HUES64 (cell line): ENCODE measurements at regions not wholly inside any gene's neighbourhood (a gene's known extent, or its start where the extent isn't known, plus 50 kb on each side); places are given as distances from the start of the nearest gene placed in this dataset.

Experiments
- H3K27ac ChIP-seq: 2 replicates; pipeline ENCODE4 v1.7.0; 2013; ENCODE audit warnings: low read depth, low read length, inconsistent platforms
- H3K27me3 ChIP-seq: 2 replicates; pipeline ENCODE4 v1.6.1; 2013; ENCODE audit warnings: mild to moderate bottlenecking, low read length; ENCODE audit not compliant: insufficient read depth
- H3K36me3 ChIP-seq: 2 replicates; pipeline ENCODE4 v1.6.1; 2013; ENCODE audit warnings: mild to moderate bottlenecking, low read length; ENCODE audit not compliant: insufficient read depth
- H3K4me1 ChIP-seq: 2 replicates; pipeline ENCODE4 v1.6.1; 2013; ENCODE audit warnings: mild to moderate bottlenecking, low read length, moderate library complexity; ENCODE audit not compliant: insufficient read depth
- H3K4me3 ChIP-seq: 2 replicates; pipeline ENCODE4 v1.5.1; 2013; ENCODE audit warnings: mild to moderate bottlenecking, low read length, moderate library complexity
- H3K9ac ChIP-seq: 2 replicates; pipeline ENCODE4 v1.6.1; 2013; ENCODE audit warnings: mild to moderate bottlenecking, low read depth, low read length
- H3K9me3 ChIP-seq: 2 replicates; pipeline ENCODE4 v1.6.1; 2013; ENCODE audit warnings: low read depth, low read length; ENCODE audit not compliant: insufficient read depth
- WGBS: fragments of 150-250, 120-280 bp; methylation state at CpG from one replicate; pipeline ENCODE4 v1.1.7; 2013; ENCODE audit warnings: missing lambda C conversion rate; 5-methylcytosine and 5-hydroxymethylcytosine counted together

- no peaks in the 10 kb centered on the region for H3K36me3 ChIP-seq
- H3K4me1 ChIP-seq, result no peaks in the 10 kb centered on the region
- H3K9ac ChIP-seq, result no peak overlapping the region
- H3K9me3 ChIP-seq, result no peaks in the 10 kb centered on the region
- H3K27ac ChIP-seq, result no peak overlapping the region
- no peak overlapping the region for H3K4me3 ChIP-seq
- 95% methylated on average over 2 of the region's 2 CpGs for WGBS
- no peaks in the 10 kb centered on the region for H3K27me3 ChIP-seq
Measured at GRCh38 chr7:41489885-41490284, 213.0 kb downstream of the INHBA start.

- H3K27ac ChIP-seq, result no peak overlapping the region
- 92% methylated on average over 7 of the region's 7 CpGs for WGBS
- no peaks in the 10 kb centered on the region for H3K27me3 ChIP-seq
- H3K4me1 ChIP-seq, result no peaks in the 10 kb centered on the region
- H3K9me3 ChIP-seq, result no peaks in the 10 kb centered on the region
- H3K9ac ChIP-seq, result no peak overlapping the region
- no peaks in the 10 kb centered on the region for H3K36me3 ChIP-seq
- H3K4me3 ChIP-seq, result no peak overlapping the region
Measured at GRCh38 chr7:41487229-41487940, 215.5 kb downstream of the INHBA start.

- Histone ChIP-seq H3K4me3 (no peak overlapping the region), H3K9ac (no peak overlapping the region), H3K4me1 (no peaks in the 10 kb centered on the region), H3K36me3 (no peaks in the 10 kb centered on the region), H3K9me3 (peaks cover 12% of the 10 kb centered on the region), H3K27me3 (no peaks in the 10 kb centered on the region), H3K27ac (no peak overlapping the region)
Measured at GRCh38 chr7:41481353-41481752, 221.5 kb downstream of the INHBA start.

GRCh38 chr7:41478187-41478586 is 224.7 kb downstream of the INHBA start:
- Histone ChIP-seq H3K36me3 (no peaks in the 10 kb centered on the region), H3K27me3 (no peaks in the 10 kb centered on the region), H3K9me3 (peaks cover 12% of the 10 kb centered on the region), H3K4me3 (no peak overlapping the region), H3K4me1 (no peaks in the 10 kb centered on the region), H3K9ac (no peak overlapping the region), H3K27ac (no peak overlapping the region)
- 86% methylated on average over 3 of the region's 3 CpGs for WGBS

GRCh38 chr7:41476460-41476803 is 226.5 kb downstream of the INHBA start:
- Histone ChIP-seq H3K27me3 (no peaks in the 10 kb centered on the region), H3K9ac (no peak overlapping the region), H3K9me3 (peaks cover 12% of the 10 kb centered on the region), H3K27ac (no peak overlapping the region), H3K36me3 (no peaks in the 10 kb centered on the region), H3K4me3 (no peak overlapping the region), H3K4me1 (no peaks in the 10 kb centered on the region)
- WGBS, result 88% methylated on average over 1 of the region's 1 CpG

GRCh38 chr7:41475801-41476459 is 227.0 kb downstream of the INHBA start:
- Histone ChIP-seq H3K4me1 (peaks cover under 1% of the 10 kb centered on the region; the same call in 1 of the 2 replicates), H3K4me3 (no peak overlapping the region), H3K27ac (no peak overlapping the region), H3K9me3 (peaks cover 9% of the 10 kb centered on the region), H3K9ac (no peak overlapping the region), H3K36me3 (no peaks in the 10 kb centered on the region), H3K27me3 (no peaks in the 10 kb centered on the region)
- WGBS, result 90% methylated on average over 2 of the region's 2 CpGs

- Histone ChIP-seq H3K27me3 (no peaks in the 10 kb centered on the region), H3K9me3 (no peaks in the 10 kb centered on the region), H3K9ac (no peak overlapping the region), H3K4me1 (peaks cover 2% of the 10 kb centered on the region; the same call in 1 of the 2 replicates), H3K27ac (no peak overlapping the region), H3K4me3 (no peak overlapping the region), H3K36me3 (no peaks in the 10 kb centered on the region)
- WGBS, result 98% methylated on average over 4 of the region's 4 CpGs
Measured at GRCh38 chr7:41472427-41473125, 230.3 kb downstream of the INHBA start.

GRCh38 chr7:41470081-41470480 is 232.8 kb downstream of the INHBA start:
- no peak overlapping the region for H3K4me3 ChIP-seq
- no peaks in the 10 kb centered on the region for H3K36me3 ChIP-seq
- peaks cover 2% of the 10 kb centered on the region; the same call in 1 of the 2 replicates for H3K4me1 ChIP-seq
- WGBS, result 96% methylated on average over 5 of the region's 5 CpGs
- no peak overlapping the region for H3K27ac ChIP-seq
- no peak overlapping the region for H3K9ac ChIP-seq
- no peaks in the 10 kb centered on the region for H3K9me3 ChIP-seq
- H3K27me3 ChIP-seq, result no peaks in the 10 kb centered on the region

GRCh38 chr7:41467596-41467995 is 235.3 kb downstream of the INHBA start:
- WGBS, result 90% methylated on average over 2 of the region's 2 CpGs
- no peak overlapping the region for H3K27ac ChIP-seq
- H3K9ac ChIP-seq, result no peak overlapping the region
- H3K36me3 ChIP-seq, result no peaks in the 10 kb centered on the region
- H3K4me1 ChIP-seq, result peaks cover 2% of the 10 kb centered on the region; the same call in 1 of the 2 replicates
- H3K27me3 ChIP-seq, result no peaks in the 10 kb centered on the region
- H3K9me3 ChIP-seq, result no peaks in the 10 kb centered on the region
- no peak overlapping the region for H3K4me3 ChIP-seq

- Histone ChIP-seq H3K9ac (no peak overlapping the region), H3K27me3 (no peaks in the 10 kb centered on the region), H3K36me3 (no peaks in the 10 kb centered on the region), H3K4me1 (peaks cover 2% of the 10 kb centered on the region; the same call in 1 of the 2 replicates), H3K4me3 (no peak overlapping the region), H3K27ac (no peak overlapping the region), H3K9me3 (no peaks in the 10 kb centered on the region)
- WGBS, result 93% methylated on average over 4 of the region's 6 CpGs
Measured at GRCh38 chr7:41466760-41467384, 236.0 kb downstream of the INHBA start.

GRCh38 chr7:41465571-41465970 is 237.3 kb downstream of the INHBA start:
- 97% methylated on average over 5 of the region's 5 CpGs for WGBS

More at GRCh38 chr7:41465571-41465970, 237.3 kb downstream of the INHBA start:
- H3K36me3 ChIP-seq, result no peaks in the 10 kb centered on the region
- H3K4me3 ChIP-seq, result no peak overlapping the region
- no peaks in the 10 kb centered on the region for H3K4me1 ChIP-seq
- H3K27ac ChIP-seq, result no peak overlapping the region
- no peak overlapping the region for H3K9ac ChIP-seq
- H3K27me3 ChIP-seq, result no peaks in the 10 kb centered on the region
- H3K9me3 ChIP-seq, result no peaks in the 10 kb centered on the region
